Aorta (tissue), 5 donors: ENCODE measurements at regions not wholly inside any gene's neighbourhood (a gene's known extent, or its start where the extent isn't known, plus 50 kb on each side); places are given as distances from the start of the nearest gene placed in this dataset.

ENCODE experiments used
- ATAC-seq: fragments of 200-7000 bp; cut with Tn5 transposase; one replicate; pipeline ENCODE4 v1.9.1; 2022; ENCODE audit warnings: moderate library complexity; ENCODE audit not compliant: low FRiP score
- DNase-seq, 2 donors: peaks; one replicate each; pipeline ENCODE4 v3.0.0-alpha.2; 2020
- H3K27ac ChIP-seq, 2 donors: one replicate each; pipeline ENCODE4 v1.5.1; 2013; ENCODE audit warnings: low read length in 2 of 2, mild to moderate bottlenecking in 2 of 2, moderate library complexity in 2 of 2, control low read depth in 1 of 2, inconsistent platforms in 1 of 2, low read depth in 1 of 2
- H3K27me3 ChIP-seq, 2 donors: one replicate each; pipeline ENCODE4 v1.6.1; 2013; ENCODE audit warnings: control low read depth in 1 of 2, low read length in 1 of 2, mild to moderate bottlenecking in 1 of 2, moderate library complexity in 1 of 2; ENCODE audit not compliant: insufficient read depth in 2 of 2, control insufficient read depth in 1 of 2
- H3K36me3 ChIP-seq, 2 donors: one replicate each; pipeline ENCODE4 v1.6.1; 2013; ENCODE audit warnings: control low read depth in 1 of 2, low read length in 1 of 2, mild to moderate bottlenecking in 1 of 2; ENCODE audit not compliant: insufficient read depth in 2 of 2, control insufficient read depth in 1 of 2
- H3K4me1 ChIP-seq, 2 donors: one replicate each; pipeline ENCODE4 v1.6.1; 2013; ENCODE audit warnings: low read length in 2 of 2, control low read depth in 1 of 2, mild to moderate bottlenecking in 1 of 2, moderate library complexity in 1 of 2; ENCODE audit not compliant: insufficient read depth in 2 of 2, control insufficient read depth in 1 of 2
- H3K4me3 ChIP-seq, 2 donors: one replicate each; pipeline ENCODE4 v1.5.1; 2013; ENCODE audit warnings: low read length in 2 of 2, control low read depth in 1 of 2, mild to moderate bottlenecking in 1 of 2
- H3K9me3 ChIP-seq: one replicate; pipeline ENCODE4 v1.6.1; 2013; ENCODE audit warnings: mild to moderate bottlenecking, low read length; ENCODE audit not compliant: control insufficient read depth
- WGBS, 2 donors: extraction: QIAGEN DNeasy Blood & Tissue Kit; methylation state at CpG; one replicate each; pipeline ENCODE4 v1.1.7; 2013; 5-methylcytosine and 5-hydroxymethylcytosine counted together
- intact Hi-C, 2 donors: fragments of 100-400 bp; cut with DNase I; formaldehyde crosslinking; loops; one replicate each; pipeline versions ENCODE4 v1.14.2 to v1.15.0; 2022
- donor health status: healthy with polysubstance abuse.
- donor health status: Bipolar disorder and iron deficiency.
- donor health status: DM: no; HTN: no; CAD: no.
- donor health status: DM: no; HTN: no; CAD: no.
- donor health status: DM: yes; HTN: yes; CAD: no.

DNA sequence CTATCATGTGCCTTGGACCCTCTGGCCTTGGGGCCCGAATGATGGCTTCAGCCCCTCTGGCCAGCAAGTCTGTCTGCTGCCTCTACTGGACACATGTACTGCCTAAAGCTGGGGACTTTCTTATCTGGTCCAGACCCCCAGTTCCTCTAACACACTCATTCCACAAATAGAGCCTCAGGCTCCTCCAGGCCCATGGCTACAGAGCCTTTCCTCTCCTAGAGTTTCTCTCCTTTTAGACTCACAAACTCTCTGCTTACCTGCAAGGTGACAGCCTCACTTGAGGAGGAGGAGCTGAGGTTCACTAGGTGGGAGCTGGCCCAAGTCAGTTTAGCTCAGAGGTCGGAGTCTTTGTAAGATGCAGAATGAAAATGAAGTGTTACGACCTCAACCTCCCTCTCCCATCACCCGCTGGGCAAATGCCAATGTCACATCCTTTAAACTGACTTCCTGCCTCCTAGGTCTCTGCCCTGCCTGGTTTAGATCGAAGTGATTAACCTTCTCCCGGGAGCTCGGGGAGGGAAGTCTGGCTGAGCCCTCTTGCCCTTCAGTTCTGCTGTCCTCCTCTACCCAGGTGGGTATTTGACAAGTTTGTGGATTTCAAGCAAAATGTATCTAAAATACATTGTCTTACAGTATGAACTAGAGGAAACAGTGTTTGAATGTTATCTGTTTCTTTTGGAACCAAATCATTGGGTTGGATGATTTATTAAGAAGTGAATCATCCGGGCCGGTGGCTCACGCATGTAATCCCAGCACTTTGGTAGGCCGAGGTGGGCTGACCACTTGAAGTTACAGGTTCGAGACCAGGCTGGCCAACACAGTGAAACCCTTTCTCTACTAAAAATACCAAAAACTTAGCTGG lies 71.9 kb upstream of the TNS3 start:
- ATAC-seq, result no peak
- WGBS, 2 donors, result 32 to 34% methylated on average over 12 of the region's 12 CpGs

GRCh38 chr7:47652591-47652990 lies 70.7 kb upstream of the TNS3 start:
- ATAC-seq, result no peak
- DNase-seq, result no peak
- intact Hi-C loops, result loop anchor here in 1 of 2 donors (5.0 kb wide), 1 partner anchor 130 kb away; no protein-coding TSS in a partner anchor
- 93 to 96% methylated on average over 2 of the region's 2 CpGs for WGBS, 2 donors
- H3K27me3 ChIP-seq, result no peaks in the 10 kb centered on the region
- H3K36me3 ChIP-seq, result no peaks in the 10 kb centered on the region
- no peaks in the 10 kb centered on the region for H3K9me3 ChIP-seq
- no peak overlapping the region for H3K4me3 ChIP-seq
- H3K27ac ChIP-seq, result peak overlapping the region in 1 of 2 donors; percentile 25
- H3K4me1 ChIP-seq, result peaks cover 0 to 2% of the 10 kb centered on the region in 2 donors

More for the DNA sequence above, 71.9 kb upstream of the TNS3 start:
- Histone ChIP-seq H3K9me3 (no peaks in the 10 kb centered on the region), H3K4me3 (no peak overlapping the region), H3K4me1 (peaks cover 0 to 2% of the 10 kb centered on the region in 2 donors), H3K36me3 (no peaks in the 10 kb centered on the region), H3K27me3 (no peaks in the 10 kb centered on the region), H3K27ac (peak overlapping the region in 1 of 2 donors; percentile 1)
- DNase-seq, result no peak
- intact Hi-C loops, result loop anchor here in 1 of 2 donors (5.0 kb wide), 1 partner anchor 129 kb away; no protein-coding TSS in a partner anchor

- H3K4me1 ChIP-seq, result peaks cover 0 to 2% of the 10 kb centered on the region in 2 donors
- intact Hi-C loops, result loop anchor here in 1 of 2 donors (5.0 kb wide), 1 partner anchor 131 kb away; no protein-coding TSS in a partner anchor
- peak overlapping the region in 1 of 2 donors; percentile 83 for H3K27ac ChIP-seq
- no peaks in the 10 kb centered on the region for H3K27me3 ChIP-seq
- H3K36me3 ChIP-seq, result no peaks in the 10 kb centered on the region
- WGBS, 2 donors, result 15 to 18% methylated on average over 11 of the region's 11 CpGs
- no peak overlapping the region for H3K4me3 ChIP-seq
- DNase-seq, result peak in 1 of 2 donors; percentile 73
- ATAC-seq, result peak; percentile 64
- H3K9me3 ChIP-seq, result no peaks in the 10 kb centered on the region
These were observed 69.7 kb upstream of the TNS3 start for GRCh38 chr7:47651355-47652317.

- WGBS, 2 donors, result 96 to 97% methylated on average over 7 of the region's 7 CpGs
- Histone ChIP-seq H3K4me3 (no peak overlapping the region), H3K4me1 (peaks cover 0 to 2% of the 10 kb centered on the region in 2 donors), H3K27ac (no peak overlapping the region), H3K27me3 (no peaks in the 10 kb centered on the region), H3K36me3 (no peaks in the 10 kb centered on the region), H3K9me3 (no peaks in the 10 kb centered on the region)
- DNase-seq (no peak), ATAC-seq (no peak)
- intact Hi-C loops, result loop anchor here in 1 of 2 donors (5.0 kb wide), 1 partner anchor 132 kb away; no protein-coding TSS in a partner anchor
These were observed 68.0 kb upstream of the TNS3 start for GRCh38 chr7:47649919-47650318.

DNA sequence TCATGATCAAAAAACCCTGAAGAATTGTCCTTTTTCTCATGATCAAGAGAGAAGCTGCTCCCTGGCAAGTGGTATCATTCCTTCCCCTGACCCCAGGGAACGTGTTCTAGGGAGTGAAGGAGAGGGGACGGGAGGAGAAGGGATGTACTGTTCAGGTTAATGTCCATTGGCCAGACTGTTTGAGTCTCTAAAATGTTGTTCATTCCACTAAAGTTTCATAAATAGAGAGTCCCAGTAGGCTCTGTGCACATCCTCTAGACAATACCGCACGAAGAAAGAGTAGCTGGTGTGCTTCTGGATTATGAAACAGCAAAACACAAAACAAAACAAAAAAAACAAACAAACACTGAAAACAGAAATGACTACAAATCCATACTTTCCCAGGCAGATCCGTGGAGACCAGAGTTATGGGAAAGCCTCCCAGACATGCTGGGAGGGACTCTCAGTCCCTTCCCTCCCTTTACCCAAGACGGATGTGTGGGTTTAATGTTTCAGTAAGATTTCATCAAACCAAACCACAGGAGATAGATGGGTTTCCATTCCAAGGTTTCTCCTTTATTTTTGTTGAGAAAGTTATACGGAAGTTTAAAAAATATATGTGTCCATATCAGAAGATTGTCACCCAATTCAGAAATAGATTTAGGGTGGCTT lies 66.5 kb upstream of the TNS3 start:
- no peaks in the 10 kb centered on the region for H3K36me3 ChIP-seq
- H3K4me3 ChIP-seq, result no peak overlapping the region
- intact Hi-C loops, result no loop called here
- no peaks in the 10 kb centered on the region for H3K9me3 ChIP-seq
- WGBS, 2 donors, result 79 to 82% methylated on average over 7 of the region's 7 CpGs
- H3K27me3 ChIP-seq, result no peaks in the 10 kb centered on the region
- no peak overlapping the region for H3K27ac ChIP-seq
- H3K4me1 ChIP-seq, result peaks cover 0 to 2% of the 10 kb centered on the region in 2 donors
- no peak for ATAC-seq
- DNase-seq, result no peak

DNA sequence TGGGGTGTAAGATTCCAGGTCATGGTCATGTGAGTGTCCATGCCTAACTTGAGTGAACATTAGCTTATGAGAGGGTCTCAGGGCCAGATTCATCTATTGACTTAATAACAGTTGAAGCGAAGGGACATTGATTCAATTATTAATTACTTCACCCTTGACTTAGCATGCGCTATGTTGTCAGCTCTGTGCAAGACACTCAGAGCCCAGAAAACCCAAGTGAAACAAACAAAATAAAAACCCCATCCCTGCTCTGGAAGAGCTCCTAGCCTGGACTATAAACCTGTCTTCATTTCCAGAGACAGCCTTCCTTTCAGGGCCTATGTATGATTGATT lies 66.0 kb upstream of the TNS3 start:
- no peak overlapping the region for H3K4me3 ChIP-seq
- no peaks in the 10 kb centered on the region for H3K9me3 ChIP-seq
- no peaks in the 10 kb centered on the region for H3K27me3 ChIP-seq
- H3K27ac ChIP-seq, result no peak overlapping the region
- H3K36me3 ChIP-seq, result no peaks in the 10 kb centered on the region
- H3K4me1 ChIP-seq, result peaks cover 0 to 2% of the 10 kb centered on the region in 2 donors
- WGBS, 2 donors, result 98 to 99% methylated on average over 2 of the region's 2 CpGs
- no peak for DNase-seq
- intact Hi-C loops, result no loop called here
- no peak for ATAC-seq

GRCh38 chr7:47647181-47647917 lies 65.4 kb upstream of the TNS3 start:
- DNase-seq (no peak), ATAC-seq (no peak)
- Histone ChIP-seq H3K4me3 (no peak overlapping the region), H3K36me3 (no peaks in the 10 kb centered on the region), H3K27me3 (no peaks in the 10 kb centered on the region), H3K4me1 (peaks cover 0 to under 1% of the 10 kb centered on the region in 2 donors), H3K27ac (no peak overlapping the region), H3K9me3 (no peaks in the 10 kb centered on the region)
- WGBS, 2 donors, result 87% methylated on average over 9 of the region's 9 CpGs
- intact Hi-C loops, result no loop called here
